Lower leg skin (tissue), 4 donors: ENCODE measurements at regions not wholly inside any gene's neighbourhood (a gene's known extent, or its start where the extent isn't known, plus 50 kb on each side); places are given as distances from the start of the nearest gene placed in this dataset.
"Not testable (repeated sequence)": the region's sequence is repeated elsewhere in the genome, so short reads cannot be mapped to it uniquely, and the experiment has no call there.

Experiments
- DNase-seq, 2 donors: peaks; one replicate each; pipeline ENCODE4 v3.0.0-alpha.2; 2019; ENCODE audit warnings: low spot score in 2 of 2
- H3K4me3 ChIP-seq: fragments of 200-600 bp; sonication (generic); 2 replicates; pipeline ENCODE4 v1.5.1; 2017; ENCODE audit warnings: mild to moderate bottlenecking, low read depth; ENCODE audit not compliant: poor library complexity, severe bottlenecking
- POLR2A ChIP-seq, 2 donors: fragments of 450-650 bp; IDR thresholded peaks; one replicate each; pipeline ENCODE4 v1.6.1; 2016 to 2017; ENCODE audit warnings: antibody characterized with exemption in 2 of 2, mild to moderate bottlenecking in 1 of 2, moderate library complexity in 1 of 2
- WGBS, 2 donors: methylation state at CpG; one replicate each; pipeline ENCODE4 v1.1.5; 2018; 5-methylcytosine and 5-hydroxymethylcytosine counted together
- intact Hi-C: fragments of 100-400 bp; cut with DNase I; formaldehyde crosslinking; loops from one replicate; pipeline ENCODE4 v1.15.0; 2023; ENCODE audit warnings: low total_unique reads
- TF ChIP-seq, protein P1 (sequence below), 3 donors: fragments of 450-650 bp; IDR thresholded peaks; one replicate each; pipeline ENCODE4 v1.5.1; 2016; ENCODE audit warnings: antibody characterized with exemption in 3 of 3, mild to moderate bottlenecking in 3 of 3, moderate library complexity in 2 of 3

DNA sequence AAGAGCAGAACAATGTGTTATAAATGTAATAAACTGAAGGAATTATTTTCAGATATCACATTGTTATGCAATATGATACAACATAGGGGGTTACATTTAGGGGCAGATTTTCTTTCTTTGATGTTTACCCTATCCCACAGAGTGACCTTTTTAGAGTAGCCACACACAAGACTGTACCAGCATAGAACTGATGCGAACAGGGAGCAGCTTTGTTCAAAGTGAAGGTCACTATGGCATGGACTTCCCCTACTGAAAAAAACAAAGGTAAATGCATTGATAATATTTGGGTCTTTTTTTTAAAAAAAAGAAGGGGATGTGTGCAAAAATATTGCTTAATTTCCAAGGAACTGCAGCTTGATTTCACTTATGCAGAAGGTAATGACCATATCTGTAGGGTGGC is 1354.9 kb downstream of the SUCLG1 start:
- no peak for DNase-seq
- 86 to 88% methylated on average over 1 of the region's 1 CpG for WGBS, 2 donors
- H3K4me3 ChIP-seq = no peak overlapping the region
- TF ChIP-seq, protein P1, sequence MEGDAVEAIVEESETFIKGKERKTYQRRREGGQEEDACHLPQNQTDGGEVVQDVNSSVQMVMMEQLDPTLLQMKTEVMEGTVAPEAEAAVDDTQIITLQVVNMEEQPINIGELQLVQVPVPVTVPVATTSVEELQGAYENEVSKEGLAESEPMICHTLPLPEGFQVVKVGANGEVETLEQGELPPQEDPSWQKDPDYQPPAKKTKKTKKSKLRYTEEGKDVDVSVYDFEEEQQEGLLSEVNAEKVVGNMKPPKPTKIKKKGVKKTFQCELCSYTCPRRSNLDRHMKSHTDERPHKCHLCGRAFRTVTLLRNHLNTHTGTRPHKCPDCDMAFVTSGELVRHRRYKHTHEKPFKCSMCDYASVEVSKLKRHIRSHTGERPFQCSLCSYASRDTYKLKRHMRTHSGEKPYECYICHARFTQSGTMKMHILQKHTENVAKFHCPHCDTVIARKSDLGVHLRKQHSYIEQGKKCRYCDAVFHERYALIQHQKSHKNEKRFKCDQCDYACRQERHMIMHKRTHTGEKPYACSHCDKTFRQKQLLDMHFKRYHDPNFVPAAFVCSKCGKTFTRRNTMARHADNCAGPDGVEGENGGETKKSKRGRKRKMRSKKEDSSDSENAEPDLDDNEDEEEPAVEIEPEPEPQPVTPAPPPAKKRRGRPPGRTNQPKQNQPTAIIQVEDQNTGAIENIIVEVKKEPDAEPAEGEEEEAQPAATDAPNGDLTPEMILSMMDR (IDR thresholded peaks at IDR 0.05) = no peak
- no peak for TF ChIP-seq POLR2A (IDR thresholded peaks at IDR 0.05)
- intact Hi-C loops = loop anchor here (5.0 kb wide), 1 partner anchor 848 kb away; no protein-coding TSS in a partner anchor

DNA sequence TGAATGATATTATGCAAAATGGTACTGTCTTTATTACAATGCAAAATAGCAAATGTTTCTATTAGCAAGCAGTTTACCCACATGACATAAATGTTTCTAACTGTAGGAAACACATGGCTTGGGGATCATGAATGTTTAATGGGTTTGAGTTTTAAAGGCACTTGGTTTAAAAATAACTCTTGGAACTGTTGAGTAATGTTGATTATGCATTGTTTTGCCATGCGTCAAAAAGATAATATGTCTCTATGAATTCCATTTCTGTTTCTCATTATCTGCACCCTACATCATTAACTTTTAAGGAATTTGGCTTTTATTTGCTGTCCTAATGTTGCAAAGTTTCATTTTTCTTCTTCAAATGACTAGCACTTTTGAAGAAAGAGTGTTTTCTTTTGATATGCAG is 1355.5 kb downstream of the SUCLG1 start:
- no peak overlapping the region for H3K4me3 ChIP-seq
- intact Hi-C loops = loop anchor here (5.0 kb wide), 1 partner anchor 849 kb away; no protein-coding TSS in a partner anchor
- DNase-seq = no peak
- TF ChIP-seq, protein P1 (IDR thresholded peaks at IDR 0.05) = no peak
- no peak for TF ChIP-seq POLR2A (IDR thresholded peaks at IDR 0.05)
- 41 to 43% methylated on average over 1 of the region's 1 CpG for WGBS, 2 donors

DNA sequence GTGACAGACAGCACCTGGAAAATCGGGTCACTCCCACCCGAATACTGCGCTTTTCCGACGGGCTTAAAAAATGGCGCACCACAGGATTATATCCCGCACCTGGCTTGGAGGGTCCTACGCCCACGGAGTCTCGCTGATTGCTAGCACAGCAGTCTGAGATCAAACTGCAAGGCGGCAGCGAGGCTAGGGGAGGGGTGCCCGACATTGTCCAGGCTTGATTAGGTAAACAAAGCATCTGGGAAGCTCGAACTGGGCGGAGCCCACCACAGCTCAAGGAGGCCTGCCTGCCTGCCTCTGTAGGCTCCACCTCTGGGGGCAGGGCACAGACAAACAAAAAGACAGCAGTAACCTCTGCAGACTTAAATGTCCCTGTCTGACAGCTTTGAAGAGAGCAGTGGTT is 1370.0 kb downstream of the SUCLG1 start:
- H3K4me3 ChIP-seq, DNase-seq, intact Hi-C loops: not testable (repeated sequence)
- 93 to 95% methylated on average over 13 to 15 of the region's 15 CpGs for WGBS, 2 donors

DNA sequence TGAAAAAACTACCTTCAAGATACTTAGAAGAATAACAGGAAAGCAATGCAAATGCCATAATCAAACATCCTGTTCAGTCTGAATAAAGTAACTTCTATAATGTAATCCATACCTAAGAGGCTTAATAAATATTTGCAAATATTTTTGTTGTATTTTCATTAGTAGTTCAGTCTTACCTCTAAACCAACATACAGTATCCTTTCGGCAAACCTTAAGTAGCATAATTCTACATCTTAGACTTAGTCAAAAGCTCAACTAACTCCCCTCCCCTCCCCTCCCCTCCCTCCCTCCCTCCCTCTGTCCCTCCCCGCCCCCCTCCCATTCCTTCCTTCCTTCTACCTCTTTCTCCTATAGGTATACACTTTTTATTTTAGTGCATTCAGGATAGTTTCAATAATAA is 1373.2 kb downstream of the SUCLG1 start:
- no peak for DNase-seq
- WGBS, 2 donors = 93 to 95% methylated on average over 2 of the region's 2 CpGs
- no peak for TF ChIP-seq POLR2A (IDR thresholded peaks at IDR 0.05)
- TF ChIP-seq, protein P1 (IDR thresholded peaks at IDR 0.05) = no peak
- intact Hi-C loops = no loop called here
- no peak overlapping the region for H3K4me3 ChIP-seq

DNA sequence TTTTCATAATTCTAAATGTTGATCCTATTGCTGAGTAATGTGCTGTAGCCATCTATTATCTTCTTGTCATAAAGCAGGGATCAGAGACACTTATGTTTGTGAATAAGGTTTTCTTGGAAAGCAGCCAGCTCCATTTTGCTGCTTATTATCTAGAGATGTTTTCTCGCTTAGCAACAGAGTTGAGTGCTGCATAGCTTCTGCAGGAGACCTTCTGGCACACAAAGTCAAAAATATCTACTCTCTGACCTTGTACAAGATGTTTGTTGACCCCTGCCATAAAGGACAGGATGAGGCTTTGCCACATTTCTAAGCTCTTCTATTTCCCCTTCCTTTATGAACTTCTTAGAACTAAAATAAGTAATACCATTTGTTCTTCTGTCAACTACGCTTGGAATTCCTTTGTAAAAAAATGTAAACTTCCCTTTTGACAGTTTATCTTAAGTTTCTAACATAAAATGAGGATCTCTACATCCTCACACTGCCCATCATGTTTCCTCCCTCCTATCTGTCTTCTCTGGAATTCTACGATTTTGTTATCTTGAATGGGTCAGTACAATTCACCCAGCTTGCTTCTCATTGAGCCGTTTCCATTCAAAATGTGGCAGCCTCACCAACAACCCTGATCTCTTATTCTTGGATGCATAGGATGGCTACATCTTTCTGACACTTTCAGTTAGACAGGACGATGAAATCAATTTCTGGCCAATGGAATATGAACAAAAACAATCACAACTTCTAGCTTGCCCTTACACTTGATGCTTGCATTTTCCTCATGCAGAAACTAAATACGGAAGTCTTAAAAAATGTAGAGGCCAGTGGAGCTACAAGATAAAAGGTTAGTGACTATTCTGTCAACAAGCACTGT is 1377.0 kb downstream of the SUCLG1 start:
- DNase-seq = no peak
- no peak for TF ChIP-seq POLR2A (IDR thresholded peaks at IDR 0.05)
- TF ChIP-seq, protein P1 (IDR thresholded peaks at IDR 0.05) = no peak
- WGBS, 2 donors = 53 to 54% methylated on average over 6 of the region's 6 CpGs
- intact Hi-C loops = no loop called here
- H3K4me3 ChIP-seq = no peak overlapping the region

DNA sequence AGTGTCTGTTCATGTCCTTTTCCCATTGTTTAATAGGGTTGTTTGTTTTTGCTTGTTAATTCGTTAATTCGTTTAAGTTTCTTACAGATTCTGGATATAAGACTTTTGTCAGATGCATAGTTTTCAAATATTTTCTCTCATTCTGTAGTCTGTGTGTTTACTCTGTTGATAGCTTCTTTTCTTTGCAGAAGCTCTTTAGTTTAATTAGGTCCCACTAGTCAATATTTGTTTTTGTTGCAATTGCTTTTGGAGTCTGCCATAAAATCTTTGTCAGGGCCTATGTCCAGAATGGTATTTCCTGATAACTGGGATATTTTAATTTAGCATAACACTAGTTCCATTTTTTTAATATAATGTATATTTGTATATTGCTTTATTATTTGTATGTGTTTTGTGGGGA is 1380.1 kb downstream of the SUCLG1 start:
- intact Hi-C loops = loop anchor here (10.0 kb wide), 1 partner anchor 736 kb away; no protein-coding TSS in a partner anchor
- no peak overlapping the region for H3K4me3 ChIP-seq
- no peak for TF ChIP-seq POLR2A (IDR thresholded peaks at IDR 0.05)
- TF ChIP-seq, protein P1 (IDR thresholded peaks at IDR 0.05) = no peak
- DNase-seq = no peak
- WGBS, 2 donors = 91 to 93% methylated on average over 2 of the region's 2 CpGs
